ENCODE measurements at regions not wholly inside any gene's neighbourhood (a gene's known extent, or its start where the extent isn't known, plus 50 kb on each side); places are given as distances from the start of the nearest gene placed in this dataset.

DNA sequence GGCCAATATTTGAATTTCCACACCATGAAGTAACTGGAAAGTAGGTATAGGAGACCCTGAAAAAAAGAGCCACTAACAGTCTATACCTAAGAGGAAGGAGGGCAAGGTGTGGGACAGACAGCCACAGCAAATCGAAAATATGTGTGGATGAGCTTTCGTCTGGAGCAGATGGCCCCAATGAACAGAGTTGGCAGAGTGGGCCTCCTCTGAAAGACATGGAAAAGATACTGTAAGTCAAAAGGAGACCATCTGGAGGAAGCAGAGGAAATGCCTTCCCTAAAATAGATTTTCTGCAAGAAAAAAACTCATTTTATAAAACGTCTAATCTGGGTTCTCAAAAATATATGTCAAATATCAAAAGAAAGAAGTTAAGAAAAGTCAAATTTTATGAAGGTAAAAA lies 157.2 kb upstream of the PRKD1 start:
- no peak for TF ChIP-seq POLR2A (IDR thresholded peaks at IDR 0.05; ENCODE audit: low read depth, low read length)
- TF ChIP-seq, protein P1, sequence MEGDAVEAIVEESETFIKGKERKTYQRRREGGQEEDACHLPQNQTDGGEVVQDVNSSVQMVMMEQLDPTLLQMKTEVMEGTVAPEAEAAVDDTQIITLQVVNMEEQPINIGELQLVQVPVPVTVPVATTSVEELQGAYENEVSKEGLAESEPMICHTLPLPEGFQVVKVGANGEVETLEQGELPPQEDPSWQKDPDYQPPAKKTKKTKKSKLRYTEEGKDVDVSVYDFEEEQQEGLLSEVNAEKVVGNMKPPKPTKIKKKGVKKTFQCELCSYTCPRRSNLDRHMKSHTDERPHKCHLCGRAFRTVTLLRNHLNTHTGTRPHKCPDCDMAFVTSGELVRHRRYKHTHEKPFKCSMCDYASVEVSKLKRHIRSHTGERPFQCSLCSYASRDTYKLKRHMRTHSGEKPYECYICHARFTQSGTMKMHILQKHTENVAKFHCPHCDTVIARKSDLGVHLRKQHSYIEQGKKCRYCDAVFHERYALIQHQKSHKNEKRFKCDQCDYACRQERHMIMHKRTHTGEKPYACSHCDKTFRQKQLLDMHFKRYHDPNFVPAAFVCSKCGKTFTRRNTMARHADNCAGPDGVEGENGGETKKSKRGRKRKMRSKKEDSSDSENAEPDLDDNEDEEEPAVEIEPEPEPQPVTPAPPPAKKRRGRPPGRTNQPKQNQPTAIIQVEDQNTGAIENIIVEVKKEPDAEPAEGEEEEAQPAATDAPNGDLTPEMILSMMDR (IDR thresholded peaks at IDR 0.05 in 2 of 3, conservative IDR thresholded peaks at IDR 0.05 in 1 of 3; ENCODE audit: control insufficient read depth in 2 of 3, extremely low read depth in 1 of 3, insufficient read depth in 1 of 3, low read depth in 3 of 3, low read length in 3 of 3): no peak
- TF ChIP-seq MYB (IDR thresholded peaks at IDR 0.05; ENCODE audit: borderline replicate concordance, low read depth, low read length): no peak
- no peak for TF ChIP-seq MYC (IDR thresholded peaks at IDR 0.05; ENCODE audit: insufficient read depth, insufficient read length, insufficient replicate concordance, low read length, severe bottlenecking)
- TF ChIP-seq, protein P2, sequence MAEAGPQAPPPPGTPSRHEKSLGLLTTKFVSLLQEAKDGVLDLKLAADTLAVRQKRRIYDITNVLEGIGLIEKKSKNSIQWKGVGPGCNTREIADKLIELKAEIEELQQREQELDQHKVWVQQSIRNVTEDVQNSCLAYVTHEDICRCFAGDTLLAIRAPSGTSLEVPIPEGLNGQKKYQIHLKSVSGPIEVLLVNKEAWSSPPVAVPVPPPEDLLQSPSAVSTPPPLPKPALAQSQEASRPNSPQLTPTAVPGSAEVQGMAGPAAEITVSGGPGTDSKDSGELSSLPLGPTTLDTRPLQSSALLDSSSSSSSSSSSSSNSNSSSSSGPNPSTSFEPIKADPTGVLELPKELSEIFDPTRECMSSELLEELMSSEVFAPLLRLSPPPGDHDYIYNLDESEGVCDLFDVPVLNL (IDR thresholded peaks at IDR 0.05; ENCODE audit: low read depth, low read length): no peak
- no peak for TF ChIP-seq EZH2 (IDR thresholded peaks at IDR 0.05; ENCODE audit: borderline replicate concordance, control insufficient read depth, low read depth, low read length)
- no peak for TF ChIP-seq CHD2 (IDR thresholded peaks at IDR 0.05; ENCODE audit: borderline replicate concordance, low read depth, low read length)
- TF ChIP-seq, protein P3, sequence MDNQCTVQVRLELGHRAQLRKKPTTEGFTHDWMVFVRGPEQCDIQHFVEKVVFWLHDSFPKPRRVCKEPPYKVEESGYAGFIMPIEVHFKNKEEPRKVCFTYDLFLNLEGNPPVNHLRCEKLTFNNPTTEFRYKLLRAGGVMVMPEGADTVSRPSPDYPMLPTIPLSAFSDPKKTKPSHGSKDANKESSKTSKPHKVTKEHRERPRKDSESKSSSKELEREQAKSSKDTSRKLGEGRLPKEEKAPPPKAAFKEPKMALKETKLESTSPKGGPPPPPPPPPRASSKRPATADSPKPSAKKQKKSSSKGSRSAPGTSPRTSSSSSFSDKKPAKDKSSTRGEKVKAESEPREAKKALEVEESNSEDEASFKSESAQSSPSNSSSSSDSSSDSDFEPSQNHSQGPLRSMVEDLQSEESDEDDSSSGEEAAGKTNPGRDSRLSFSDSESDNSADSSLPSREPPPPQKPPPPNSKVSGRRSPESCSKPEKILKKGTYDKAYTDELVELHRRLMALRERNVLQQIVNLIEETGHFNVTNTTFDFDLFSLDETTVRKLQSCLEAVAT (IDR thresholded peaks at IDR 0.05): no peak
- no peak for TF ChIP-seq FOS (IDR thresholded peaks at IDR 0.05; ENCODE audit: borderline replicate concordance, extremely low read depth, insufficient read length)
- TF ChIP-seq KAT2A (conservative IDR thresholded peaks at IDR 0.05; ENCODE audit: control insufficient read depth, low read depth, low read length): no peak
- TF ChIP-seq, protein P4, sequence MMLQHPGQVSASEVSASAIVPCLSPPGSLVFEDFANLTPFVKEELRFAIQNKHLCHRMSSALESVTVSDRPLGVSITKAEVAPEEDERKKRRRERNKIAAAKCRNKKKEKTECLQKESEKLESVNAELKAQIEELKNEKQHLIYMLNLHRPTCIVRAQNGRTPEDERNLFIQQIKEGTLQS (IDR thresholded peaks at IDR 0.05; ENCODE audit: borderline replicate concordance, extremely low read depth, low read depth, low read length): no peak
- TF ChIP-seq JUNB (IDR thresholded peaks at IDR 0.05): no peak
- TF ChIP-seq, protein P5, sequence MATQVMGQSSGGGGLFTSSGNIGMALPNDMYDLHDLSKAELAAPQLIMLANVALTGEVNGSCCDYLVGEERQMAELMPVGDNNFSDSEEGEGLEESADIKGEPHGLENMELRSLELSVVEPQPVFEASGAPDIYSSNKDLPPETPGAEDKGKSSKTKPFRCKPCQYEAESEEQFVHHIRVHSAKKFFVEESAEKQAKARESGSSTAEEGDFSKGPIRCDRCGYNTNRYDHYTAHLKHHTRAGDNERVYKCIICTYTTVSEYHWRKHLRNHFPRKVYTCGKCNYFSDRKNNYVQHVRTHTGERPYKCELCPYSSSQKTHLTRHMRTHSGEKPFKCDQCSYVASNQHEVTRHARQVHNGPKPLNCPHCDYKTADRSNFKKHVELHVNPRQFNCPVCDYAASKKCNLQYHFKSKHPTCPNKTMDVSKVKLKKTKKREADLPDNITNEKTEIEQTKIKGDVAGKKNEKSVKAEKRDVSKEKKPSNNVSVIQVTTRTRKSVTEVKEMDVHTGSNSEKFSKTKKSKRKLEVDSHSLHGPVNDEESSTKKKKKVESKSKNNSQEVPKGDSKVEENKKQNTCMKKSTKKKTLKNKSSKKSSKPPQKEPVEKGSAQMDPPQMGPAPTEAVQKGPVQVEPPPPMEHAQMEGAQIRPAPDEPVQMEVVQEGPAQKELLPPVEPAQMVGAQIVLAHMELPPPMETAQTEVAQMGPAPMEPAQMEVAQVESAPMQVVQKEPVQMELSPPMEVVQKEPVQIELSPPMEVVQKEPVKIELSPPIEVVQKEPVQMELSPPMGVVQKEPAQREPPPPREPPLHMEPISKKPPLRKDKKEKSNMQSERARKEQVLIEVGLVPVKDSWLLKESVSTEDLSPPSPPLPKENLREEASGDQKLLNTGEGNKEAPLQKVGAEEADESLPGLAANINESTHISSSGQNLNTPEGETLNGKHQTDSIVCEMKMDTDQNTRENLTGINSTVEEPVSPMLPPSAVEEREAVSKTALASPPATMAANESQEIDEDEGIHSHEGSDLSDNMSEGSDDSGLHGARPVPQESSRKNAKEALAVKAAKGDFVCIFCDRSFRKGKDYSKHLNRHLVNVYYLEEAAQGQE (IDR thresholded peaks at IDR 0.05; ENCODE audit: low read depth, low read length): no peak

Data from GM12878 (cell line).